Sigmoid colon (tissue), 4 donors: ENCODE measurements at regions not wholly inside any gene's neighbourhood (a gene's known extent, or its start where the extent isn't known, plus 50 kb on each side); places are given as distances from the start of the nearest gene placed in this dataset.

Source experiments
- CTCF ChIP-seq, 4 experiments: fragments of 450-650 bp in 3 of 4; fragments of 200-600 bp in 1 of 4; IDR thresholded peaks; one replicate each; pipeline ENCODE4 v1.5.1; 2016 to 2019; ENCODE audit warnings: antibody characterized with exemption in 4 of 4, mild to moderate bottlenecking in 3 of 4, moderate library complexity in 2 of 4
- EP300 ChIP-seq, 4 donors: sonication (generic); formaldehyde crosslinking; IDR thresholded peaks; one replicate each; pipeline ENCODE4 v1.6.1; 2017; ENCODE audit warnings: antibody characterized with exemption in 4 of 4
- POLR2A ChIP-seq, 2 donors: fragments of 450-650 bp; IDR thresholded peaks; one replicate each; pipeline ENCODE4 v1.6.1; 2016; ENCODE audit warnings: antibody characterized with exemption in 2 of 2, mild to moderate bottlenecking in 2 of 2, moderate library complexity in 2 of 2
- POLR2AphosphoS5 ChIP-seq, 4 donors: sonication (generic); formaldehyde crosslinking; IDR thresholded peaks; one replicate each; pipeline ENCODE4 v1.6.1; 2017; ENCODE audit warnings: antibody characterized with exemption in 4 of 4

GRCh38 chr7:46294381-46294780, 373.3 kb upstream of the IGFBP3 start:
- TF ChIP-seq CTCF (IDR thresholded peaks at IDR 0.05) (no peak), EP300 (IDR thresholded peaks at IDR 0.05) (no peak), POLR2AphosphoS5 (IDR thresholded peaks at IDR 0.05) (no peak), POLR2A (IDR thresholded peaks at IDR 0.05) (no peak)
